ENCODE measurements at regions not wholly inside any gene's neighbourhood (a gene's known extent, or its start where the extent isn't known, plus 50 kb on each side); places are given as distances from the start of the nearest gene placed in this dataset.

GRCh38 chr2:74764429-74765272 lies 69.3 kb upstream of the HK2 start:
- DNase-seq (ENCODE audit: low spot score): no peak
- in situ Hi-C loops (cut with MboI; ENCODE audit: low pct_unique_long_range_greater_than_20kb, low sequenced_read_pairs, unreplicated experiment): no loop called here
- TF ChIP-seq CTCF (IDR thresholded peaks at IDR 0.05; ENCODE audit: extremely low read depth, insufficient read depth, missing control alignments): no peak

GRCh38 chr2:74766780-74767179 lies 67.1 kb upstream of the HK2 start:
- TF ChIP-seq CTCF (IDR thresholded peaks at IDR 0.05; ENCODE audit: extremely low read depth, insufficient read depth, missing control alignments): no peak
- DNase-seq (ENCODE audit: low spot score): no peak
- in situ Hi-C loops (cut with MboI; ENCODE audit: low pct_unique_long_range_greater_than_20kb, low sequenced_read_pairs, unreplicated experiment): no loop called here

DNA sequence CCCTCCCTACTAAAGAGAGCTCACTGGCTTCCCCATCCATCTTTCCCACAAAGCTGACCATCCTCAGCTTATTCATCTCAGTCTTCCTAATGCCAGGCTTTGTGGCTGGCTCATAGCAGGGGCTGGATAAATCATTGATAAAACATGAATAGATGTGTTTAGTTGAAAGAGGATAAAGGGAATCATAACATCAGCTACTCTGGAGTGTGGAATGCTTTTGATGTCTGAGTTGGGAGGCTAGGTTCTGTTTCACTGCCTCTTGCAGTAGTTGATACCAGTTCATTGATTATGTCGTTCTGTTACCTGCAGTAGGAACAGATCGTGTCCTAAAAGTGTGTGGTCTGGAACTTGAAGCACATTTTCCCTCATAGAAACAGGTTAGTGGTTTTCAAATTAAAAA lies 66.3 kb upstream of the HK2 start:
- TF ChIP-seq CTCF (IDR thresholded peaks at IDR 0.05; ENCODE audit: extremely low read depth, insufficient read depth, missing control alignments): no peak
- no peak for DNase-seq (ENCODE audit: low spot score)
- in situ Hi-C loops (cut with MboI; ENCODE audit: low pct_unique_long_range_greater_than_20kb, low sequenced_read_pairs, unreplicated experiment): no loop called here

GRCh38 chr2:74768401-74768914 lies 65.5 kb upstream of the HK2 start:
- in situ Hi-C loops (cut with MboI; ENCODE audit: low pct_unique_long_range_greater_than_20kb, low sequenced_read_pairs, unreplicated experiment): no loop called here
- no peak for TF ChIP-seq CTCF (IDR thresholded peaks at IDR 0.05; ENCODE audit: extremely low read depth, insufficient read depth, missing control alignments)
- no peak for DNase-seq (ENCODE audit: low spot score)

DNA sequence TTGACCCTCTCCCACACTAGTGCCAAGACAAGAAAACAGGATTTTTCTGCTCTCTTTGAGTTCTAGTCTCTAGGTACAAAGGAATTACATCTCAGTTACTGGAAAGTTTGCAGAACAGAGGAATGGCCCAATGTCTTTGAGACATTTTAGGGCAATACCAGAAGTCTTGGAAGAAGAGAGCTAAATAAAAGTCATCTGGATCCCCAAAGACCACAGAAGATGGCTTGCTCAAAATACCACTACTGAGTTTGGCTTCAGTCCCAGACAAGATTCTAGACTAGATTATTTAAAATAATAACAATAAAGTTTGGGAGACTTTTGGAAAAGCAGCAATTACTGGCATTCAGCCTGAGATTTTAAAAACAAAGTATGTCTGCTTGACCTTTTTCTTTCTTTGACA lies 61.9 kb upstream of the HK2 start:
- in situ Hi-C loops (cut with MboI; ENCODE audit: low pct_unique_long_range_greater_than_20kb, low sequenced_read_pairs, unreplicated experiment): no loop called here
- no peak for TF ChIP-seq CTCF (IDR thresholded peaks at IDR 0.05; ENCODE audit: extremely low read depth, insufficient read depth, missing control alignments)
- no peak for DNase-seq (ENCODE audit: low spot score)

DNA sequence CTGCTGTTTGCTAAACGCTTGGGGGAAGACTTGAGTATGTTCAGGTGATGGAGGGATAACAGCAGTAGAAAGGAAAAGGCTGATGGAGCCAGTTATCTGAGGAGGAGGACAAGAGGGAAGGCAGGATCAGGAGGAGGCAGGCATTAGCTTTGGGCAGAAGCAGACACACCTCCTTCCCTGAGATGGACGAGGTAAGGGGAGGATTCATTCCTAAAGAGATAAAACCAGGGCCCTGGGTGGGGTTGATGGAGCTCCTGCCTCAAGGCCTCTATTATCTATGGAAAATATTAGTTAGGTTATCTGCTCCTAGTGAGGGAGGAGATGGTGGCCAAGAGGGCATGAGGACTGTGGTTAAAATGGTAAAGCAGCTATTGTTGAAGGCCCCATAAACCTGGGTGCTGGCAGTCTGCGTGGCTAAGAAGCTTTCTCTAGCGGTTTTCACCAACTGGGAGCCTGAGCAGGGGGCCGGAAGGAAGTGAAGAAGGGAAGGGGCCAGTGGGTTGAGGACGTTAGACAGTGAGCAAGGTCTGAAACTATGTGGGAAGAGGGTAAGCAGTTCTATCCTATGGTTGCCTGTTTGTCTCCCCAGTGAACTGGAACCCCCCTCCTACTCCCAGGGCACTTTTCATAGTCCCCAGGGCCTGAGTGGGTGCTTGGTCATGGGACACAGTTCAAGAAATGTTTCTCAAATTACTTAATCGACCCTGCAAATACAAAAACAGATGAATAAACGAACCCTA lies 56.6 kb upstream of the HK2 start:
- in situ Hi-C loops (cut with MboI; ENCODE audit: low pct_unique_long_range_greater_than_20kb, low sequenced_read_pairs, unreplicated experiment): no loop called here
- TF ChIP-seq CTCF (IDR thresholded peaks at IDR 0.05; ENCODE audit: extremely low read depth, insufficient read depth, missing control alignments): no peak
- peak; percentile 46 for DNase-seq (ENCODE audit: low spot score)

Measured in GM13977 (cell line).